ENCODE measurements at regions not wholly inside any gene's neighbourhood (a gene's known extent, or its start where the extent isn't known, plus 50 kb on each side); places are given as distances from the start of the nearest gene placed in this dataset.

- no peak for DNase-seq (ENCODE audit: low read depth, low spot score)
- in situ Hi-C loops (cut with HindIII; ENCODE audit: low pct_unique_long_range_greater_than_20kb, low sequenced_read_pairs) = no loop called here
These were observed 472.5 kb downstream of the COG6 start for GRCh38 chr13:40127925-40128324.

DNA sequence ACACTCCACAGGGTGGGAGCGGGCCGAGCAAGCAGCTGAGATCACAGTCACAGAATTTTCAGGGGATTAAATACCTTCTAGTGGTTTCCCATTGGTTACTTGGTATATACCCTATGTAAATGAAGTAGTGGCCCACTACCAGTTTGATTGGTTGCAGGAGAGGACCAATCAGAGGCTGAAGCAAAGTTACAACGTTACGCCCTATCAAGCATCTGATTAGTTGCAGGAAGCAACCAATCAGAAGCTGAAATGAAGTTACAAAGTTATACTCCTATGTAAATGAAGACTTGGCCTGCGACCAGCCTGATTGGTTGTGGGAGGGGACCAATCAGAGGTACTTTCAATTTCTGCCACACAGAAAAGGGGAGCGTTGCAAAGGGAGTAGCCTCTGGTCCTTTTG, 474.0 kb downstream of the COG6 start:
- DNase-seq (ENCODE audit: low read depth, low spot score) = no peak
- in situ Hi-C loops (cut with HindIII; ENCODE audit: low pct_unique_long_range_greater_than_20kb, low sequenced_read_pairs) = no loop called here

DNA sequence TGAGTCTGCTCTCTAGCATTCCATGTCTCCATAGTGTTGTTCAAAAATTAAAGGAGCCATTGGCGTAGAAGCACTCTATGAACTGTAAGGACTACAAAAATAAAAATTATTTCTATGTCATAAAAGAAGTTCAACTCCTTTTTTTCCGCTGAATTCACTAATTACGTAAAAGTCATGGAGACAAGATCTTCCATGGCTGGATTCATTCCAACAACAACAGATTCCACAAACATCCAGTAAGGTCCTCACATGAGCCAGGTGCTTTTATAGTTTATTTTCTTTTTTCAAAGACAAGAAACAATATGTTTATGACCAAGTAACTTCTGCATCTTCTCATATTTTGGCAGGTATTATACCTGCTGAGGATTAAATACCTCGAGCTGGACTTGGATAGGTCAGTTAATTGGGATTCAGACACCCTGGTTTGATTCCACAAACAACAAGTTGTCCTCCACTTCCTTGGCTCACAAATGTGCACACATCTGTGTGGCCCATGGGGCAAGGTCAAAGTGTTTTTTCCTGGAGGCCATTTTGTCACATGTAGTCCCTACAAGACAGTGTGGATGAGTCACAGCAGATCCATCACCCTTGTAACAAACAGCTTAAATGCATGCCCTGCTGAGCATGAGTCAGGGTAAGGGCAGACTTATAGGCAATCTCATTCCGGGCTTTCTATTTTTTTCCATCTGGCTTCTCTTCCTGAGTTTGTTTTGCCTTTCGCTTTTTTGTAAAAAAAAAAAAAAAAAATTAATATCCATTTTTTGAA, 475.6 kb downstream of the COG6 start:
- DNase-seq (ENCODE audit: low read depth, low spot score) = peak; percentile 55
- in situ Hi-C loops (cut with HindIII; ENCODE audit: low pct_unique_long_range_greater_than_20kb, low sequenced_read_pairs) = no loop called here

DNA sequence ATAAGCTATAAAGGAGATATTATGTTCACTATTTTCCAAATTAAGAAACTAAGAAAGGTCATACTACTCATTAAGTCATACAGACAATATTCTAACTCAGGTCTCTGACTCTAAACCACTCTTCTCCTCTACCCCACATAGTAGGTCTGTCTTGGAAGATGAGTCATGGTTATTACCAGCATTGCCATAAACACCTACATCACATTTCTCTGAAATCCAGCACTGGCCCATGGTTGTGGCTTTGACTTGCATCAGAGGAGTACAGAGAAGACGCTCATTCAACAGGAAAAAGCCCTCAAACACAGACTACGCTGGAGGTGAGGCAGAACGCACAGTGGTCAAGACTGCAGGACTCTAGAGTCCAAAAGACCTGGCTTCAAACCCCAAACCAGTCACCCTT, 476.8 kb downstream of the COG6 start:
- in situ Hi-C loops (cut with HindIII; ENCODE audit: low pct_unique_long_range_greater_than_20kb, low sequenced_read_pairs) = no loop called here
- DNase-seq (ENCODE audit: low read depth, low spot score) = no peak

- in situ Hi-C loops (cut with HindIII; ENCODE audit: low pct_unique_long_range_greater_than_20kb, low sequenced_read_pairs) = no loop called here
- DNase-seq (ENCODE audit: low read depth, low spot score) = no peak
These were observed 481.4 kb downstream of the COG6 start for GRCh38 chr13:40136896-40137295.

- in situ Hi-C loops (cut with HindIII; ENCODE audit: low pct_unique_long_range_greater_than_20kb, low sequenced_read_pairs) = no loop called here
- DNase-seq (ENCODE audit: low read depth, low spot score) = no peak
These were observed 481.9 kb downstream of the COG6 start for GRCh38 chr13:40137400-40137799.

DNA sequence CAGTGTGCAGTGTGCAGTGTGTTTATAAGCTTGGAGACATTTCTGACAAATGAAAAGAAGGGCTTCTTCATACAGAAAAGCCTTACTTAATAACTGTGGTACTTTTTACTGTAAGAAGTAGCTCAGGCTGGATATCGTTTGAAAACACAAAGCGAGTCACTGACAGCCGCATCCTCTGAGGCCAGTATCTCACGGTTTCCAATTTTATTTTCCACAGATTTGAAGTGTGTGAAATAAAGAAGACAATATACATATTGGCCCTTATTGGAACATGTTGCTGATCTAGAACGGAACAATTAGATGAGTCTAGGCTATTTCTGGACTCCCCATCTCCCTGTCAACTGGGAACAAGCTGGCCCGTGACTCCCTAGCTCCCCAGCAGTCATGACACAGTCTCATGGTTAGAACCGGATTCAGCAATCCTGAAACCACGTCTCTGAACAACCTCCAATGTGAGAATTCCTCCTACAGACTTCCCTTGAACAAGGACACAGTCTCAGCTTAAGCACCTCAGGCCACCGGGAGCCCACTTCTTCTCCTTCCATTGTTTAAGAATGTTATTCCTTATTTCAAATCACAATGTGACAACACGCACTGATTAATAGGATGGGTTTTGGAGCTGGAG, 484.5 kb downstream of the COG6 start:
- DNase-seq (ENCODE audit: low read depth, low spot score) = no peak
- in situ Hi-C loops (cut with HindIII; ENCODE audit: low pct_unique_long_range_greater_than_20kb, low sequenced_read_pairs) = no loop called here

DNA sequence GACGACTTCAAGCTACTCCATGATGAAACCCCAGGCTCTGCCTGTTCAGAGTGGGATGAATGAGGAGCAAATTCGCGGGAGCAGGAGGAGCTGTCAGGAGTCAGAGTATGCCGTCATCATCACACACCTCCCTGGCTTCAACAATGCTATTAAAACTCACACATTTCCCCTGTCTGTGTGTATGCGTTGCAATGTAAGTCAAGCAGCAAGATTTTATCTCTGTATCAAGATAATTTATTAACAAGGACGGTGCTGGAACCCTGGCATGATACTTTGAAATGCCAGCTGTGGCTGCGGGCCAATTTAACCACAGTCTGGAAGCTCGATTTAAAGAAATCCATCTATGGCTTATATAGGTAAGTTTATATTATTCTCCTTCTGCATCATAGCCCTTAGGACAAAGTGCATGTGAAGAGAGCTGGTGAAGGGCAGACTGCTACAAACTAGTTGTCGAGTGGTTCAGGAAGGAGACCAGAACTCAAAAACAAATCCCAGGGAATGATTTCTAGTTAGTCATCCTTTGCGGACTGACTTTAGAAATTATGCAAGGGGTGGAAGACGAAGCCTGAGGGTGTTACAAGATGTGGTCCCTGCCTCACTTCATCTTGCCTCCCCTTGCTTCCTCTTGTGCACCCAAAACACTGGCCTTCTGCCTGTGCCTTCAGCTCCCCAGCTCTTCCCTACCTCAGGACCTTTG, 486.5 kb downstream of the COG6 start:
- in situ Hi-C loops (cut with HindIII; ENCODE audit: low pct_unique_long_range_greater_than_20kb, low sequenced_read_pairs) = no loop called here

GRCh38 chr13:40143106-40143505, 487.6 kb downstream of the COG6 start:
- no peak for DNase-seq (ENCODE audit: low read depth, low spot score)
- in situ Hi-C loops (cut with HindIII; ENCODE audit: low pct_unique_long_range_greater_than_20kb, low sequenced_read_pairs) = no loop called here

More for the DNA sequence above, 486.5 kb downstream of the COG6 start:
- DNase-seq (ENCODE audit: low read depth, low spot score) = no peak

DNA sequence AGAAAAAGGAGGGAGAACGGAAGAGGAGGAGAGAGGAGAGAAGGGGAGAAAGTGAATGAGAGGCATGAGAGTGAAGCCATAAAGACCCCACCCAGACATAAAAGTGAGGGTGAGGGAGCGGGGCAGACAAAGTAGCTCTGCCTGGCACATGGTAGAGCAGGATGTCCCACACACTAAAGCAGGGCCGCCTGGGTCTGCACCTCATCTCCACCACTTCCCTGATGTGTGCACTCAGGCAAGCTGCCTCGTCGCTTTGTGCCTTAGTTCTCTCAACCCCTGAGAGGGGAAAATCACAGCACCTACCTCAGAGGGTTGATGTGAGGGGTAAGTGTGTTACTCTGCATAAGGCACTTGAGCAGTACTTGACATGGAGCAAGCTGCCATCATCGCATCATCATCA, 488.1 kb downstream of the COG6 start:
- no peak for DNase-seq (ENCODE audit: low read depth, low spot score)
- in situ Hi-C loops (cut with HindIII; ENCODE audit: low pct_unique_long_range_greater_than_20kb, low sequenced_read_pairs) = no loop called here

DNA sequence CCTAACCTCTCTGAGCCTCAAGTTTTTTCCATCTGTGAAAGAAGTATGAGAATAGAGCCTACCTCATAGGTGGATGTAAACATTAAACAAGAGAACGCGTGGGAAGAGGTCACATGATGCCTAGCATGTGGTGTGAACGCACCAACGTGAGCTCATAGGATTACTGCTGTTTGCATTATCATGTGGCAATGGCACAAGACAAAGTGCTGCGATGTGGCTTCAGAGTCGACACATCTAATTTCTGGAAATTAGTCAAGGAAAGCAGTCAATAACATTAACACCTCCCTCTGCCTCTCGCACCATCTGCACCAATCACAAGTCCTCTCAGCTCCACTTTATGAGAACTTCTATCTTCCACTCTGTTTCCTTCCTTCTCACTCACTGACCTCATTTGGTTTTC, 489.7 kb downstream of the COG6 start:
- in situ Hi-C loops (cut with HindIII; ENCODE audit: low pct_unique_long_range_greater_than_20kb, low sequenced_read_pairs) = no loop called here
- no peak for DNase-seq (ENCODE audit: low read depth, low spot score)

- in situ Hi-C loops (cut with HindIII; ENCODE audit: low pct_unique_long_range_greater_than_20kb, low sequenced_read_pairs) = no loop called here
- peak; percentile 76 for DNase-seq (ENCODE audit: low read depth, low spot score)
These were observed 490.6 kb downstream of the COG6 start for GRCh38 chr13:40146063-40146462.

DNA sequence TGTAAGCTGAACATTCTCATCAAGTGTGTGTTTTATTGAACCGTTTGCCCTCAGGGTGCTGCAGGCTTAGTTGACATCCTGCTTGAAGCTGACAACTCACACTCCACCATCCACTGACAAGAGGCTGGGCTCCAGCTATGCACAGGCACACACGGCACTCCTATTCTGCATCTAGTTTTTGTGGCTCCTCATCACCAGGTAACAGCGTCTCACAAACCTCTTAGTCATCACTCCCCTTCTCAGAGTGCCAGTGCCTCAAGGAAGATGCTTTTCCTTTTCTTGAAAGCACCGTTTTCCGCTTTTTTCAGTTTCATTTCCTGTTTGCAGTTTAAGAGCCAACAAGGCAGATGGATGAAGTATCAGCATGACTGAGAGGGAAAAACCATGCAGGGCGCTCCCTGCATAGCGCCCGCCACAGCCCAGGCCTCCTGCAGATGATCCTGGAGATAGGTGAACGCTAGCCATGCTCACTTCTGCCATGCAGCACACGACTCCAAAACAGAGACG, 491.2 kb downstream of the COG6 start:
- in situ Hi-C loops (cut with HindIII; ENCODE audit: low pct_unique_long_range_greater_than_20kb, low sequenced_read_pairs) = no loop called here
- no peak for DNase-seq (ENCODE audit: low read depth, low spot score)

DNA sequence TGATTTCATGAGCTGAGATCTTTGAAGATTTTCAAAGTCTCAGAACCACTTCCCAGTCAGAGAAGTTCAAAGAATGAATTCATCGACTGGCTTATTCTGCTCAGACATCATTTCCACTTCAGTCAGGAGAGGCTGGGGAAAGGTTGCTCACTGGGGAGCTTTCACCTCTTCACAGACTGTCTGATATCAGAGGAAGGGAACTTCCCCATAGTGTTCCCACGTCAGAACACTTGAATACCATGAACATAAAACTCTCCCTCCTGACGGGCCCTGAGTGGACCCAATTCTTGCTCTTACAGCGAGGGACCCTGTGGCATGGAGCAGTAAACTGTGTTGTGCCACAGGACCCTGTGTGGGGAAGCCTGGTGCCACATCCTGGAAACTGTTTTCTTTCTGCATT, 492.6 kb downstream of the COG6 start:
- DNase-seq (ENCODE audit: low read depth, low spot score) = no peak
- in situ Hi-C loops (cut with HindIII; ENCODE audit: low pct_unique_long_range_greater_than_20kb, low sequenced_read_pairs) = no loop called here

DNA sequence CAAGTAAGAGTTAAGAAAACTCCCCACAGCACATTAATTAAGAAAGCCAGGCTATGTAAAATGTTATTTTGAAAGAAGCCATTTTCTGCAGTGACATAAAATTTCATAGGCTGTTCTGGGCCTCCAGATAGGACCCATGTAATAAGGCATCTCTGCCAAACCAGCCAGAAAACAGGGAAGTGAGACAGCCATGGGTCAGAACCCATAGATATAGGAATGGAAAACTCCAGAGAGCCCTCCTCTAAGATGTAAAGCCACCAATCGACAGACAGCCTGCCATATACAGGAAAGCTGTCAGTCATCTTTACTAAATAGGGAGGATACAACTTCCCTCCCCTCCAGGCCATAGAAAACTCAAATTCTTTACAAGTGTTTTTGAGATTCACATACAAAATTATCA, 493.3 kb downstream of the COG6 start:
- in situ Hi-C loops (cut with HindIII; ENCODE audit: low pct_unique_long_range_greater_than_20kb, low sequenced_read_pairs) = no loop called here

DNA sequence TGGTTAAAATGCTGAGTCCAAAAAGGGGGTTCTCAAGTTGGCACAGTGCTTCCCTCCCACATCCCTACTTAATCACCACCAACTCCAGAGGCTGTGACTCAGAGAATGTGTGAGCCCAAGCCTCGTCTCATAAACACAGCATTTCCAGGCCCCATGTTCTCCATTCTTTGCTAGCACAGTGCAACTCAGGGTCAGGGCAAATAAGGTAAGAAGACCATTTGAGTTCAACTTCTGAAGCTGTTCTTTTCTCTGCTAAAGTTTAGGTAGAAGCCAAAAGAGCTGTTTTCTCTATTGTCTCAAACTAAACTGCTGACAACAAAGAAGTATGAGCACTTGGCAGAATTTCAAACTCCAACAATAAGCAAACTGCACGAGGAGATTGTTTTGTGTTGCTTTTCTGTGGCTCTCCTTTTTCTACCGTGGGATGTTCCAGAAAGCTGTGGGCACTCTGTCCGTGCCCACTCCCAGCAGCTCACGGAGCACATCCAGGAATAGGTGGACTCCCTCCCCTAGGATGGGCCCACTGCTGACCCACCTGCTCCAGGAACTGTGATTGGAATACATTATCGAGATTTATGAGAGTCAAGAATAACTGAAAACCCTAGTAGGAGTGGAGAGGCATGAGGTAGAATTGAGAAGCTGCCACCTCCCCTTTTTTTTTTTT, 494.3 kb downstream of the COG6 start:
- in situ Hi-C loops (cut with HindIII; ENCODE audit: low pct_unique_long_range_greater_than_20kb, low sequenced_read_pairs) = no loop called here

More for the DNA sequence above, 493.3 kb downstream of the COG6 start:
- no peak for DNase-seq (ENCODE audit: low read depth, low spot score)

GRCh38 chr13:40151673-40152072, 496.2 kb downstream of the COG6 start:
- DNase-seq (ENCODE audit: low read depth, low spot score) = no peak
- in situ Hi-C loops (cut with HindIII; ENCODE audit: low pct_unique_long_range_greater_than_20kb, low sequenced_read_pairs) = no loop called here

More for the DNA sequence above, 494.3 kb downstream of the COG6 start:
- no peak for DNase-seq (ENCODE audit: low read depth, low spot score)

GRCh38 chr13:40152145-40152544, 496.7 kb downstream of the COG6 start:
- DNase-seq (ENCODE audit: low read depth, low spot score) = peak; percentile 73

More at GRCh38 chr13:40152145-40152544, 496.7 kb downstream of the COG6 start:
- in situ Hi-C loops (cut with HindIII; ENCODE audit: low pct_unique_long_range_greater_than_20kb, low sequenced_read_pairs) = no loop called here

Data from SK-MEL-5 (cell line).